ENCODE measurements at regions not wholly inside any gene's neighbourhood (a gene's known extent, or its start where the extent isn't known, plus 50 kb on each side); places are given as distances from the start of the nearest gene placed in this dataset.

DNA sequence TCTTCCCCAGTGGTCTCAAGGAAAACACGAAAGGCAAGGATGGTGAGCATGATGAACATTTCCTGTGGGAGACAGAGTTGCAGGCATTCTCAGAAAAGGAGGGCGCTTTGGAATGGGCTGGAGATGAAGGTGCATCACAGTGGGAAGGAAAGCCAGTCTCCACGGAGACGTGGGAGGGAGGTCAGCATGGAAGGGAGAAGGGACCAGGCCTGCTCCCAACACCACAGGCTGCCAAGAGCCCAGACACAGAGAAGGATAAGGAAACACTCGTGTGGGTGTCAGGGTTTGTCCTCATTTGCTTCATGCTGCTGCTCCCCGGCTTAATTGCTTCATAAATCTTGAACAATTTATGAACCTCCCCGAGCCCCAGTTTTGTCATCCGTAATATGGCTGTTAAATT lies 231.5 kb upstream of the ZNF32 start:
- TF ChIP-seq ZFX (IDR thresholded peaks at IDR 0.05) = no peak
- TF ChIP-seq, protein P1, sequence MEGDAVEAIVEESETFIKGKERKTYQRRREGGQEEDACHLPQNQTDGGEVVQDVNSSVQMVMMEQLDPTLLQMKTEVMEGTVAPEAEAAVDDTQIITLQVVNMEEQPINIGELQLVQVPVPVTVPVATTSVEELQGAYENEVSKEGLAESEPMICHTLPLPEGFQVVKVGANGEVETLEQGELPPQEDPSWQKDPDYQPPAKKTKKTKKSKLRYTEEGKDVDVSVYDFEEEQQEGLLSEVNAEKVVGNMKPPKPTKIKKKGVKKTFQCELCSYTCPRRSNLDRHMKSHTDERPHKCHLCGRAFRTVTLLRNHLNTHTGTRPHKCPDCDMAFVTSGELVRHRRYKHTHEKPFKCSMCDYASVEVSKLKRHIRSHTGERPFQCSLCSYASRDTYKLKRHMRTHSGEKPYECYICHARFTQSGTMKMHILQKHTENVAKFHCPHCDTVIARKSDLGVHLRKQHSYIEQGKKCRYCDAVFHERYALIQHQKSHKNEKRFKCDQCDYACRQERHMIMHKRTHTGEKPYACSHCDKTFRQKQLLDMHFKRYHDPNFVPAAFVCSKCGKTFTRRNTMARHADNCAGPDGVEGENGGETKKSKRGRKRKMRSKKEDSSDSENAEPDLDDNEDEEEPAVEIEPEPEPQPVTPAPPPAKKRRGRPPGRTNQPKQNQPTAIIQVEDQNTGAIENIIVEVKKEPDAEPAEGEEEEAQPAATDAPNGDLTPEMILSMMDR (conservative IDR thresholded peaks at IDR 0.05) = no peak
- no peak overlapping the region for H3K27ac ChIP-seq

DNA sequence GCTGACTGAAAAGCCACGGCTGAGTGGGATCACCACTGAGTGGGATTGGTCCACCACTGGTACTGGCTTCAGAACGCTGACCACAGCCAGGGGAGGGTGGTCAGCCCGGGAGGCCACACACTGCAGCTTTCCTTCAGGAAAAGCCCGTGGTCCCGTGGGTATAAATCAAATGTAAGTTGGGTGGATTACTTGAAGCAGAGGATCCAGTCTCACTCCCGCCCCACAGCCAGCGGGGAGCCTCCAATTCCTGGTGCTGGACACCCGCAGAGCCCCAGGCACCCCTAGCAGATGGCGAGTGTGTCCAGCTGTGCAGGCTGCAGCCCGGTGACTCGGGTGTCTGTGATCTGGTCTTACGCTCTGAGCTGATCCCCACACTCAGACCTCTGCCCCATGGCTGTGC lies 231.1 kb upstream of the ZNF32 start:
- no peak for TF ChIP-seq ZFX (IDR thresholded peaks at IDR 0.05)
- TF ChIP-seq, protein P1 (conservative IDR thresholded peaks at IDR 0.05) = no peak
- H3K27ac ChIP-seq = no peak overlapping the region

DNA sequence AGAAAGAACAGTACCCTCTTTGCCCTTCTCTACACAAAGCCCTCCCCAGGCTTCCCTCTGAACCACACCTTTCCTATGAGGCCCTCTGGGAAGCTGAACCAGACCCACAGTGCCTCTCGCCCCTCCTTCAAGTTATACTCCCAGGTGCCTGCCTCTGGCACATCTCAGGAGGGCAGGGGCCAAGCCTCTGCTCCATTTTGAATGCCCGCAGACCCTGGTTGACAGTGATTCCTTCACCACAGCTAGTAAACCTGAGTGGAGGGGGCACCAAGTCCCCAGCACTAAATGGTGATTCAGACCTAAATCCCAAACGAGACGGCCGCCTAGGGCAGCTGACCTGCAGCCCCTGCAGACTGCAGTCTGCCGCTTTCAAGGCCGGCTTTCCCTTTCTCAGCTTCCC lies 230.5 kb upstream of the ZNF32 start:
- H3K27ac ChIP-seq = no peak overlapping the region
- TF ChIP-seq ZFX (IDR thresholded peaks at IDR 0.05) = no peak
- TF ChIP-seq, protein P1 (conservative IDR thresholded peaks at IDR 0.05) = no peak

DNA sequence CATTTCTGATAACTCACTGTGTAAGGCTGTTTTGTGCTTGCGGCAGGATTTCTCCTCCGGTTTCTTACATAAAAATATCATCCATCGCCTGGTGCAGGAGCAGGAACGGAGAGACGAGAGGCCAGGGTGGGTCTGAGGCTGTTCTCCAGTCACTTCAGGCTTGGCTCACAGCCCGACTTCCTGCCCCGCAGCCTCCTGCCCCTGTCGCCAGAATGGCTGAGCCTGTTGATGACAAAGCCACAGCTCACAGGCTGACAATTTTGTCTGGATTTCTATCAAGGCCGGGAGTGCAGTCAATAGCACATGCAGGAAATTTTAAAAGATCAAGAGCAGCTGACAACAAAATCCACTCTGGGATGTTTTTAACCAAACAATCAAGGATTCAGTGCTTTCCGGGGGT lies 229.7 kb upstream of the ZNF32 start:
- no peak overlapping the region for H3K27ac ChIP-seq
- TF ChIP-seq, protein P1 (conservative IDR thresholded peaks at IDR 0.05) = no peak
- TF ChIP-seq ZFX (IDR thresholded peaks at IDR 0.05) = no peak

DNA sequence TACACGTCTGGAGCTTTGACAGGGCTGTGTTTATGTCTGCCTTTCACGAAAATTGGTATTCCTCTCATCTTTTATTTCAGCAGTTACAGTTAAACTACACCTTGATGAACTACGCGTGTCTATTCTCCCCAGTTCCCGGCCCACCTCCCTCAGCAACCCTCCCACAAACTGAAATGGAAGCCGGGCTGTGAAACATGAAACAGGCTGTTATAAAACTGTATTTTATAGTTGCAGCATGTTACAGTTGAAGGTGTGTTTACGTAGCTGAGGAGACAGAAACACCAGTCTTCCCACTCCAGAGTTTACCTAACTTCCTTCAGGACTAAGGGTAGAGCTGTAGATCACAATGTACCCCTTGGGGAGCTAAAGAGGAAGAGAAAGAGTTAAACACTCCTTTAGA lies 228.3 kb upstream of the ZNF32 start:
- TF ChIP-seq ZFX (IDR thresholded peaks at IDR 0.05) = no peak
- TF ChIP-seq, protein P1 (conservative IDR thresholded peaks at IDR 0.05) = no peak
- H3K27ac ChIP-seq = no peak overlapping the region

DNA sequence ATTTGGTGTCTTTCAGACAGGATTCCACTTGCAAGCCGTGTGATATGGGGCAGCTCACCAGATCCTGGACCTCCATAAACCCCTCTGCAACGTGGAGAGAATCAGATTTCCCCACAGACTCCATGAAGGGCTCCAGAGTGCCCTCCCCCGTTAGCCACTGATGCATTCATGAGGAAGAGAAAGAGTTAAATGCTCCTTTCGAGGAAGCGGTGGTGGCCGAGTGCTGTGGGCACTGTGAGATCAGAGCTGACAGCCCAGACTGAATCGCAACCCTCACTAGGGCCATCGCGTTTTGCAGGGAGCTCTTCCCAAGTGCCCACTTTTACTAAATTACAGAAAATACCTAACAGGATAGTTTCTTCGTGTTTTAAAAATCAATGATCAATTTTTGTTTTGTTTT lies 226.3 kb upstream of the ZNF32 start:
- TF ChIP-seq, protein P1 (conservative IDR thresholded peaks at IDR 0.05) = no peak
- TF ChIP-seq ZFX (IDR thresholded peaks at IDR 0.05) = no peak
- no peak overlapping the region for H3K27ac ChIP-seq

DNA sequence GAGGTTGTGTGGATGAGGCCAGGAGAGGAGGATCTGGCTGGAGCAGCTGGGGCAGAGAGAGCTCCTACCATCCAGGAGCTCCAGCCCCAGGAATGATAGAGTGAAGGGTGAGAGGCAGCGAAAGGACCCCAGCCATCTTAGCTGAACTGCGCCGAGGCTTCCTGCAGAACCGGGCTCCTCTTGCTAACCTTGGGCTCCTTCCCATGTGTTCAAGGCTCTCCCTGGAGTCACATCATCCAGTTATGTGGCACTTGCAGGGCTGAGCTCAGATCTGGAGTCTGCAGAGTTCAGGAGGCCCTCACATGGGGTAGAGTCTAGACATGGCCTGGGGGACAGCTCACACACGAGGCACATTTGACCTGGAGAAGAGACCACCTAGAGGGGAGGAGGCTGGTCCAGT lies 225.0 kb upstream of the ZNF32 start:
- no peak overlapping the region for H3K27ac ChIP-seq
- no peak for TF ChIP-seq ZFX (IDR thresholded peaks at IDR 0.05)
- TF ChIP-seq, protein P1 (conservative IDR thresholded peaks at IDR 0.05) = no peak
